Left ventricle myocardium superior (tissue), 1 donor: ENCODE measurements at regions not wholly inside any gene's neighbourhood (a gene's known extent, or its start where the extent isn't known, plus 50 kb on each side); places are given as distances from the start of the nearest gene placed in this dataset.
"Not testable (repeated sequence)": the region's sequence is repeated elsewhere in the genome, so short reads cannot be mapped to it uniquely, and the experiment has no call there.

ENCODE experiments used
- ATAC-seq: fragments of 200-7000 bp; cut with Tn5 transposase; one replicate; pipeline ENCODE4 v1.9.1; 2020; ENCODE audit warnings: mild to moderate bottlenecking, moderate library complexity
- DNase-seq: peaks from one replicate; pipeline ENCODE4 v3.0.0-alpha.2; 2020
- intact Hi-C: fragments of 100-400 bp; cut with micrococcal nuclease; formaldehyde crosslinking; loops from one replicate; pipeline ENCODE4 v1.11.0; 2022
- donor health status: DM: no; HTN: yes; CAD: no; lungs with severe emphysema.

DNA sequence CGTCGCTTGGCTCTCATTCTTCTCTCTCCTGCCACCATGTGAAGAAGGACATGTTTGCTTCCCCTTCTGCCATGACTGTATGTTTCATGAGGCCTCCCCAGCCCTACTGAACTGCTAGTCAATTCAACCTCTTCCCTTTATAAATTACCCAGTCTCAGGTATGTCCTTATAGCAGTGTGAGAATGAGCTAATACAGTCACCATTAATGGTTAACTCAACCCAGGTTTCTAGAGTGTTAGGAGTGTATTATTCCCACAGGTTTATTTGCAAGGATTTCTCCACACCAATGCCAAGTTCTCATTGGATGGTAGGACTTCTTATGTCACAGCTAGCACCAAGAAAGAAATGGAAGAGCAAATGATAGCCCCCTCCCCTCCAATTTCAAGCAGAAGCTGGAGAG is 71.9 kb downstream of the DYNAP start:
- DNase-seq = no peak
- intact Hi-C loops = no loop called here
- ATAC-seq = no peak

DNA sequence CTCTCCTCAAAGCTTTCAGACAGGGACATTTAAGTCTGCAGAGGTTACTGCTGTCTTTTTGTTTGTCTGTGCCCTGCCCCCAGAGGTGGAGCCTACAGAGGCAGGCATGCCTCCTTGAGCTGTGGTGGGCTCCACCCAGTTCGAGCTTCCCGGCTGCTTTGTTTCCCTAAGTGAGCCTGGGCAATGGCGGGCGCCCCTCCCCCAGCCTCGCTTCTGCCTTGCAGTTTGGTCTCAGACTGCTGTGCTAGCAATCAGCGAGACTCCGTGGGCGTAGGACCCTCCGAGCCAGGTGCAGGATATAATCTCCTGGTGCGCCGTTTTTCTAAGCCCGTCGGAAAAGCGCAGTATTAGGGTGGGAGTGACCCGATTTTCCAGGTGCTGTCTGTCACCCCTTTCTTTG is 78.7 kb downstream of the DYNAP start:
- DNase-seq, ATAC-seq, intact Hi-C loops: not testable (repeated sequence)

DNA sequence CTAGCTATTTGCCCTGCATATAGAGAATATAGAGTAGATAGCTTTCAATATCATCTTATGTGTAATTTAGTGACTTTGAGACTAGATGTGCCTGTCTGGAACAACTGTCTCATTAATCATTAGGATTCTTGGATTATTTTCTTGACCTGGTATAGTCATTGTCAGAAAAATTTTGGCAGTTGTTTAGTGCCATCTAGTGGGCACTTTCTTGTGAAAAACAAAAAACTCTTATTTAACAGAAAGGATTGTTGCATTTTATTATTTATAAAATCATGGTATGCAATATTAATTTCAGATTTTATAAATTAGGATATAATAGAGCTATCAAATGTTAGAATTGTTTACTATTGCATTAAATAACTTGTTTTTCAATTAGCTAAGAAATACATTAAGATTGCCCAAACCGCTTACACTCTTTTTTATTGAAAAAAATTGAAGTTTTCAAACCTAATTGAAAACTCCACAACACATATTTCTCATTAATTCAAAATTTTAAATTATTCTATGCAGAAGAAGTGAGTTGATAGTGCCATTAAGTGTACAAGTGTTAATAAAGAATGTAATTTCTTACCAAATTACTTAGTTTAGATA is 80.3 kb downstream of the DYNAP start:
- ATAC-seq (no peak), DNase-seq (no peak)
- intact Hi-C loops = no loop called here

DNA sequence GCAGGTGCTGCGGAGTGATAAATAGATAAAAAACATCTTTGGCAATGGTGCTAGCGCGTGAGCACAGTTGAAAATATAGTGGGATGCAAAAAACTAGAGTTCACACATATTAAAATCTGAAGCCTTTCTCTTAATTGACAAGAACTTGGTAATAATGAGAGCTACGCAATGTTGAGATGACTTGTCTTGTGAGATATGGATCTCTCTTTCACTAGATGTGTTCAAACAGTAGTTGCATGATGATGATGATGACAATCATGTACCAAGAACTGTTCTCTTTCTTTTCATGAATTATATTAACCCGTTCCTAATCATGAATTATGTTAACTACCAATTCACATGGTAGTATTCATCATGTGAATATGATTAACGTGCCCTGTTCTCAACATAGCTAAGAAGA is 81.1 kb downstream of the DYNAP start:
- DNase-seq = no peak
- no peak for ATAC-seq
- intact Hi-C loops = no loop called here

- DNase-seq (no peak), ATAC-seq (no peak)
- intact Hi-C loops = no loop called here
Measured at GRCh38 chr18:54672846-54673475, 81.9 kb downstream of the DYNAP start.

GRCh38 chr18:54673936-54674335 is 82.9 kb downstream of the DYNAP start:
- intact Hi-C loops = no loop called here
- DNase-seq = no peak
- no peak for ATAC-seq

- no peak for ATAC-seq
- intact Hi-C loops = loop anchor here (5.0 kb wide), 1 partner anchor 307 kb away; no protein-coding TSS in a partner anchor
- DNase-seq = no peak
Measured at GRCh38 chr18:54675076-54675475, 84.0 kb downstream of the DYNAP start.

DNA sequence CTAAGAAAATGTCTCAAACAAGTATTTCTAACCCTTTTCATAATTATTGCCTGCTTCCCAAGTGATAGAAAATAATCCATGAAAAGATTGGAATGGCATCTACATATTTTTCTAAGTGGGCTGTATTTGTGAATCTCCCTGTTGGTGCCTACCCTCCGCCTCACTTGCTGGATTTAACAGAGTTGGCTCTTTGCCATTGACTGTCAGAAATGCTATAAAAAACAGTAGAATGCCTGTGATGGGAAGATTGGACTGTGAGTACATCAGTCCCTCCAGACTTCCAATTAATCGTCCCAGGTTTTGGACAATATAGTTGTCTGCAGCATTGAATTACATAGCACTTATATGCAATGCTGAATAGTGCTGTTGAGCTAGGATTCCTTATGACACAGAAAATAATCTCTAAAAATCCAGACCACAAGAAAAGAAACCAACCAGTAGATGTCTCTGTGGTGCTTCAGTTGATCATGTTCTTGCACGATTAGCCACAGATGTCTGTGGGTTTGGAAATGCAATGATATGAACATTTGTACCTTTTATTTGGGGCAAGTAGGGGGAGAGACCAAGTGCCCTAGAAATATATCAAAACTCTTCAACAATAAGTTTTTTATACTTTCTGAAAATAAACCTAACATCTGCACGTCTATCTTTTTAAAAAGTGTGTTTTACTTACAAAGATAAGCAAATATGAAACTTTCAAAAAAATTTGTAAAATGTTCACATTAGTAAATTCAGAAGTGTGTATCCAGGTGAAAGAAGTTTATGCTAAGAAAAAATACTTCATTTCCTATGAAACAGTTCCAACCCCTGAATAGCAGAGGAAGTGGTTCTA is 88.5 kb downstream of the DYNAP start:
- intact Hi-C loops = loop anchor here (5.0 kb wide), 1 partner anchor 303 kb away; no protein-coding TSS in a partner anchor
- ATAC-seq (peak; percentile 30), DNase-seq (no peak)

GRCh38 chr18:54684784-54685183 is 93.7 kb downstream of the DYNAP start:
- intact Hi-C loops = no loop called here
- peak; percentile 47 for ATAC-seq

DNA sequence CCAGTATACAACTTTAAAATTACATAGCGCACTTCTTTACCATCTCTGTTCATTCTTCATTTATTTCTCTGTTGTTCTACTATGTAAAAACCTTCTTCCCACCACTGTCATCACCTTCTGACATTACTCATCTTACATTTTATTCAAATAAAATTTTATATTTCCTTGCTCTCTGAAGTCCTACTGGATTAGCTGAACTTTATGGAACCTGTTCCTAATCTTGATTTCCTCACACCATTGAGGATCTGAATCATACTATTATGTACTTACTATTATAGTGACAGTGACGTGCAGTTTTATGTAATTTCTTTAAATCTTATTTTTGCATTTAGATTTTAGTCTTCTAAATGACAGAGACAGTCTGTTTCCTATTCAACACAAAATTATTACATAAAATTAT is 98.3 kb downstream of the DYNAP start:
- intact Hi-C loops = no loop called here
- ATAC-seq = no peak
- no peak for DNase-seq

More at GRCh38 chr18:54684784-54685183, 93.7 kb downstream of the DYNAP start:
- no peak for DNase-seq

- DNase-seq (no peak), ATAC-seq (no peak)
- intact Hi-C loops = no loop called here
Measured at GRCh38 chr18:54690198-54690597, 99.2 kb downstream of the DYNAP start.

DNA sequence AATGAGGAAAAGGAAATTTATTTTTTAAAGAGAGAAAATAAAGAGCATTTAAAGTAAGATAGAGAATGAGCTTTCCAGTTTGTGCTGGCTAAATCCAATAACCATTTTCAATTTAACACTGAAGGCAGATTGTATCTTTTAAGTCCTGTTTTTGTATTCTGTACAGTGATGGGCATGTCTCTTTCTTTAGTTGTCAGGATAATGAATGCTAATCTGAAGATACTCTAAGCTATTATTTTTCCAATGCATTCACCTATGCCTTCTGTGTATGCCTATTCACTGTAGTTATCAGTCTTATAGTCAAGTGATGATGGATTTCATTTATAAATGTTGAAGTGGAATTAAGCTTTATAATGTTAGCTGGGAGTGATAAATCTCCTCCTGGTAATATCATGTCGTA is 101.4 kb downstream of the DYNAP start:
- ATAC-seq (no peak), DNase-seq (no peak)
- intact Hi-C loops = no loop called here

DNA sequence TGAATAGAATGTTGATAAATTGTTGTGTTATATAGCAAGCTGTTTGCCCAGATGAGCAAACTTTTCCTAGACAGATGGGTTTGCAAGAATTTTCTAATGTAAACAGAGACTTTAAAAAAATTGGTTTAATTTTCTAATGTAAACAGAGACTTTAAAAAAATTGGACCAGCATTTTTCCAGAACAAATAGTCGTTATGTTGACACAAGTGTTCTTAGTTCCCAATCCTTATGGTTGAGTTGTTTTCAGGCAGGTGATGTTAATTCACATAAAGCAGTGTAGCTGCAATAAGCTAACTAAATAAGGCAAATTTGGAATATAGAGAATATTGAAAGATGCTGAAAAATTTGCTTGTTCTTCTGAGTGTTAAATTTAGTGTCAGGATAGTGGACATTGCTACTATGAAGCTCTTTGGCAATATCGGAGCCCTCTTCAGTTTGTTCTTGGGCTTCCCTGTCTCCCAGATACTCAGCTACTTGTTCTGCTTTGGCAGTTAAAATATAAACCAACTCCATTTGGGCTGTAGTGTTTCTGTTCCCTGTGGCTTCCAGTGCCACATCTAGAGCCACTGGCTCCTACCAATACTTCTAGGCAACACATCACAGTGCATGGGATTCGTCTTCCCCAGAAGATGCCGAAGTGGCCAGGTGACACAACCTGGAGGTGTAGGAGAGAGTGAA is 105.7 kb downstream of the DYNAP start:
- intact Hi-C loops = no loop called here
- DNase-seq = no peak
- ATAC-seq = no peak

DNA sequence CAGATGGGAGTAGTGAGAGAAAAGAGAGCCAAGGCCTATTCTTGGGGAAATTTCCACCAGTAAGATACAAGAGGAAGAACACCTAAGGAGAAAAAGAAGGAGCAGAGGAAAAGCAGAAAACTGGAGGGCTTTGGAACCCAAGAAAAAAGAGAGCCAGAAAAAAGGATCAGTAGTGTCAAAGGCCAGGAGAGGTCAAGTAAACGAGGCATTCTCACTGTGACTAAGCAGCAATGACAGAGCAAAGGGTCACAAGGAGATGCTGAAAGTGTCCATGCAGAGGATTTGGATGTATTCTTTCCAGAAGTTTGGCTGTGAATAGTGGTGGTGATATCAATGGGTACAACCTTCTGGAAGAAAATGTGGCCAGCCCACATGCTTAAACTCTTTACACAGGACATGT is 109.5 kb downstream of the DYNAP start:
- no peak for DNase-seq
- intact Hi-C loops = no loop called here
- ATAC-seq = no peak

GRCh38 chr18:54702686-54703085 is 111.6 kb downstream of the DYNAP start:
- ATAC-seq (no peak), DNase-seq (no peak)
- intact Hi-C loops = no loop called here

DNA sequence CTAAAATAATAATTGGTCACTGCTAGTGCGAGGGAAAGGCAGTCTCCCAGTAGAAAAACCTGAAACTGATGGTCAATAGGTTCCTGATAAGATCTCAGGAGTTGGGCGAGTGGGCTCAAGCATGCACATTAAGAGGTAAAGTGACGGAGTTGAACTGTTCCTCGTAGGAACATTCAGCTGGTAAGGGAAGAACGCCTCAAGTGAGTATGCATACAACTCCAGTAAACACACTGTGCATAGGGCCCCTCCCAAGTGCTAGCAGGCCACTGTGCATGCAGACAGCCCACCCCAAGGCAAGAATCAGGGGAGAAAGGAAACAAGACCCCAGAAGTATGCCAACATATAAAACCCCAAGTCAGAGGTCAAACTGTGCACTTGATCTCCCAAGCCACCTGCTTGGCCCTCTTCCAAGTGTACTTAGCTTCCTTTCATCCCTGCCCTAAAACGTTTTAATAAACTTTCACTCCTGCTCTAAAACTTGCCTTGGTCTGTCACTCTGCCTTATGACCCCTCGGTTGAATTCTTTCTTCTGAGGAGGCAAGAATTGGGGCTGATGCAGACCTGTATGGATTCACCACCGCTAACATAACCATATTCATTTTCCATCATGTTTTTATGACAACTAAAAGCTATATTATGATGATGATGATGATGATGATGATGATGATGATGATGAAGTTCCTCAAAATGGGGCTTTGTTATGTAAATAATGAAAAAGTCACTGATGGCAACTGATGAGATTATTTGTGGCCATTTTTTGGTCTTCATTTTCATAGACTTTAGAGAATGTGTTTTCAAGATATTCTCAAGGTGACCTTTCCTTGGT is 118.0 kb upstream of the RAB27B start:
- DNase-seq = no peak
- no peak for ATAC-seq
- intact Hi-C loops = no loop called here

- no peak for ATAC-seq
- DNase-seq = no peak
- intact Hi-C loops = no loop called here
Measured at GRCh38 chr18:54710900-54711281, 117.4 kb upstream of the RAB27B start.

DNA sequence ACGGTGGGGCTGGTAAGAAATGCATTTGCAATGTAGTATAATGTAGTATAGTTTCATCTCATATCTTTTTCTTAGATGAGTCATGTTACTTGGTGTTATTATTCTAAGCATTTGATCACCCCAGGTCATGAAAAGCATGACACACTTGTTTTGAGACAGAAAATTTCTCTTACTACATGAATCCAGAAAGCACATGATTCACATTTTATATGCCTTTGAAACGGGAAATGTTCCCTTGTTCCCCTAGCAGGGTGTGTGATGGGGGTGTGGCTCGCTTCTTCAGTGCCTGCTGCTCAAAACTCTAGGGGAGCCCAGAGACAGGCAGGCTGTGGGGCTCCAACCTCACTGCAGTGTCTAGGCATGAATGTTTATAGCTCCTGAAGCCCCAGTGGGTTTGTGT is 116.0 kb upstream of the RAB27B start:
- intact Hi-C loops = no loop called here
- DNase-seq = no peak
- ATAC-seq = no peak

GRCh38 chr18:54712758-54713157 is 115.5 kb upstream of the RAB27B start:
- intact Hi-C loops = no loop called here

More at GRCh38 chr18:54712758-54713157, 115.5 kb upstream of the RAB27B start:
- ATAC-seq = no peak
- DNase-seq = no peak
